ENCODE measurements at regions not wholly inside any gene's neighbourhood (a gene's known extent, or its start where the extent isn't known, plus 50 kb on each side); places are given as distances from the start of the nearest gene placed in this dataset.

GRCh38 chr5:2023196-2023595, 140.5 kb upstream of the IRX4 start:
- H3K4me2 ChIP-seq (ENCODE audit: insufficient read depth in 1 of 2, low read depth in 2 of 2, low read length in 2 of 2) = no peak overlapping the region
- FAIRE-seq = no peak
- no peak for TF ChIP-seq CBX5 (IDR thresholded peaks at IDR 0.05; ENCODE audit: low read depth, low read length)

More at GRCh38 chr5:2023196-2023595, 140.5 kb upstream of the IRX4 start:
- H4K91ac ChIP-seq (replicated peaks; ENCODE audit: insufficient read length, low read length) = no peak overlapping the region
- no peaks in the 10 kb centered on the region for H3K23me2 ChIP-seq (ENCODE audit: low read depth, low read length)
- no peaks in the 10 kb centered on the region for H3K79me1 ChIP-seq (ENCODE audit: low read depth, low read length)
- no peak overlapping the region for H4K8ac ChIP-seq (ENCODE audit: extremely low read depth, insufficient read depth, low read length)
- H3K56ac ChIP-seq (replicated peaks; ENCODE audit: insufficient read length, low read depth, low read length) = no peak overlapping the region
- no peak overlapping the region for H2BK15ac ChIP-seq (ENCODE audit: low read length)
- peaks cover 0 to 4% (median 2%) of the 10 kb centered on the region in 4 experiments; a peak in 3 of 7 replicates for H3K4me1 ChIP-seq (replicated peaks in 1 of 4; ENCODE audit: control insufficient read depth in 3 of 4, insufficient read depth in 4 of 4, low read length in 3 of 4)
- 86% methylated on average over 3 of the region's 3 CpGs; no CpG with 5 or more reads in 1 of the 2 experiments for WGBS, 2 experiments (ENCODE audit: extremely low coverage in 1 of 2, insufficient coverage in 1 of 2, insufficient read length in 1 of 2, insufficient replicate concordance in 2 of 2, low coverage in 1 of 2, low lambda C conversion rate in 2 of 2, missing lambda C conversion rate in 1 of 2)
- no peaks in the 10 kb centered on the region for H3K36me3 ChIP-seq (ENCODE audit: control insufficient read depth in 2 of 4, insufficient read depth in 4 of 4, low read length in 3 of 4)
- no peak overlapping the region for H2BK5ac ChIP-seq (ENCODE audit: low read depth, low read length)
- H3K23ac ChIP-seq (ENCODE audit: insufficient read length) = no peak overlapping the region
- no peak overlapping the region for H2BK12ac ChIP-seq (ENCODE audit: low read depth, low read length)
- H2AFZ ChIP-seq (ENCODE audit: low read length) = no peak overlapping the region
- H3K14ac ChIP-seq (ENCODE audit: insufficient read length) = no peak overlapping the region
- H3K27ac ChIP-seq (ENCODE audit: low read depth, low read length) = no peak overlapping the region
- no peak overlapping the region for H2BK120ac ChIP-seq (replicated peaks; ENCODE audit: low read depth, low read length)
- no peaks in the 10 kb centered on the region for H4K20me1 ChIP-seq (replicated peaks in 1 of 2; ENCODE audit: control insufficient read depth in 1 of 2, insufficient read depth in 2 of 2, low read length in 2 of 2)
- H3K27me3 ChIP-seq (replicated peaks in 1 of 4; ENCODE audit: control insufficient read depth in 3 of 4, extremely low read depth in 1 of 4, insufficient read depth in 3 of 4, low read length in 3 of 4) = no peaks in the 10 kb centered on the region
- no peak overlapping the region for H3K18ac ChIP-seq (ENCODE audit: extremely low read depth, low read length)
- H2AK5ac ChIP-seq (ENCODE audit: low read depth, low read length) = no peak overlapping the region
- no peak overlapping the region for H3K4ac ChIP-seq (replicated peaks; ENCODE audit: insufficient read length, low read depth, low read length)
- no peak overlapping the region for H4K5ac ChIP-seq (ENCODE audit: insufficient read length, low read depth, low read length)
- H3K9me3 ChIP-seq (ENCODE audit: insufficient read depth in 2 of 2, low read depth in 1 of 2, low read length in 1 of 2) = no peaks in the 10 kb centered on the region
- no peak overlapping the region for H3K9ac ChIP-seq (replicated peaks in 1 of 4; ENCODE audit: extremely low read depth in 1 of 4, low read depth in 3 of 4, low read length in 3 of 4)
- no peak overlapping the region for H2BK20ac ChIP-seq (ENCODE audit: low read length)
- POLR2A ChIA-PET (ENCODE audit: partially characterized antibody) = no interaction called here
- CTCF ChIA-PET (ENCODE audit: partially characterized antibody) = interaction anchor here (0.9 to 1.5 kb wide), 2 partner anchors 84 to 351 kb away, joined by 3 read pairs; no protein-coding TSS in a partner anchor
- H3K79me2 ChIP-seq (ENCODE audit: control insufficient read depth in 1 of 2, insufficient read depth in 2 of 2, low read length in 2 of 2) = no peaks in the 10 kb centered on the region
- H3K4me3 ChIP-seq (ENCODE audit: extremely low read depth in 1 of 4, insufficient read depth in 2 of 4, low read depth in 3 of 4, low read length in 4 of 4) = no peak overlapping the region
- no peak for DNase-seq (ENCODE audit: low read depth in 1 of 2, low spot score in 2 of 2)

Data from H1 (cell line).